GM18507 (cell line): ENCODE measurements at regions not wholly inside any gene's neighbourhood (a gene's known extent, or its start where the extent isn't known, plus 50 kb on each side); places are given as distances from the start of the nearest gene placed in this dataset.
"Not testable (repeated sequence)": the region's sequence is repeated elsewhere in the genome, so short reads cannot be mapped to it uniquely, and the experiment has no call there.

Experiments
- DNase-seq: peaks from one replicate; pipeline ENCODE4 v3.0.0; 2011; ENCODE audit warnings: low read depth; ENCODE audit not compliant: insufficient read length; ENCODE audit errors: extremely low spot score
- FAIRE-seq: peaks from 2 replicates; lab custom pipeline; 2011; peaks lifted over from hg19 to GRCh38; lab: Jason Lieb, UNC

DNA sequence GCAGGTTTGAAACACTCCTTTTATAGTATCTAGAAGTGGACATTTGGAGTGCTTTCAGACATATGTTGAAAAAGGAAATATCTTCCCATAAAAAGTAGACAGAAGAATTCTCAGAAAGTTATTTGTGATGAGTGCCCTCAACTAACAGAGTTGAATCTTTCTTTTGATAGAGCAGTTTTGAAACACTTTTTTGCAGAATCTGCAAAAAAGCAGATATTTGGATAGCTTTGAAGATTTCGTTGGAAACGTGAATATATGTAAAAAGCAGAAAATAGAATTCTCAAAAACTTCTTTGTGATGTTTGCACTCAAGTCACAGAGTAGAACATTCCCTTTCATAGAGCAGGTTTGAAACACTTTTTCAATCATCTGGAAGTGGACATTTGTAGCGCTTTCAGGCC, 676.4 kb upstream of the ZNF337 start:
- DNase-seq, FAIRE-seq: not testable (repeated sequence)

DNA sequence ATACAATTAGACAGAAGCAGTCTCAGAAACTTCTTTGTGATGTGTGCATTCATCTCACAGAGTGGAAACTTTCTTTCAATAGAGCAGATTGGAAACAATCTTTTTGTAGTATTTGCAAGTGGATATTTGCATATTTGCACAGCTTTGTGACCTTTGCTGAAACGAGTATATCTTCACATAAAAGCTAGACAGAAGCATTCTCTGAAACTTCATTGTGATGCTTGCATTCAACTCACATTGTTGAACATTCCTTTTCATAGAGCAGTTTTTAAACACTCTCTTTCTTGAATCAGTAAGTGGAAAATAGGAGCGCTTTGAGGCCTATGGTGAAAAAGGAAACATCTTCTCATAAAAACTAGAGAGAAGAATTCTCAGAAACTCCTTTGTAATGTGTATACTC, 657.9 kb upstream of the ZNF337 start:
- FAIRE-seq = no peak

DNA sequence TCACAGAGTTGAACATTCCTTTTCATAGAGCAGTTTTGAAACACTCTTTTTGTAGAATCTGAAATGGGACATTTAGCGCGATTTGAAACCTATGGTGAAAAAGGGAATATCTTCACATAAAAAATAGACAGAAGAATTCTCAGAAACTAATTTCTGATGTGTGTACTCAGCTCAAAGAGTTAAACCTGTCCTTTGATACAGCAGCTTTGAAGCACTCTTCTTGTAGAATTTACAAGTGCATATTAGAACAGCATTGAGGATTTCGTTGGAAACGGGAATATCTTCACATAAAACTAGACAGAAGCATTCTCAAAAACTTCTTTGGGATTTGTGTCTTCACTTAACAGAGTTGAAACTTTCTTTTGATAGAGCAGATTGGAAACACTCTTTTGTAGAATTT, 650.7 kb upstream of the ZNF337 start:
- FAIRE-seq (no peak), DNase-seq (no peak)

More for the DNA sequence above, 657.9 kb upstream of the ZNF337 start:
- no peak for DNase-seq

DNA sequence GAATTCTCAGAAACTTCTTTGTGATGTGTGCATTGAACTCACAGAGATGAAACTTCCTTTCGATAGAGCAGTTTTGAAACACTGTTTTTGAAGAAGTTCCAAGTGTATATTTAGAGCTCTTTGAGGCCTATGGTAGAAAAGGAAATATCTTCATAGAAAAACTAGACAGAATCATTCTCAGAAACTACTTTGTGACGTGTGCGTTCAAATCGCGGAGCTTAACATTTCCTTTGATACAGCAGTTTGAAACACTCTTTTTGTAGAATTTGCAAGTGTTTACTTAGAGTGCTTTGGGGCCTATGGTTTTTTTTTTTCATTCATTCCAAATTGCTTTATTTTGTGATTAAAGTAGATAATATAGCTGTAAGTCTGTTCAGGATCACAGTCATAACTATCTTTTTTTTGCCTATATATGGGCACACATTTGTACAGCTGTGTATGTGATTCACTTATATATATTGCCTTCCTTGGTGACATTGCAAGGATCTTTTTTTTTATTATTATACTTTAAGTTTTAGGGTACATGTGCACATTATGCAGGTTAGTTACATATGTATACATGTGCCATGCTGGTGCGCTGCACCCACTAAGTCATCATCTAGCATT, 643.9 kb upstream of the ZNF337 start:
- DNase-seq = not testable (repeated sequence)

DNA sequence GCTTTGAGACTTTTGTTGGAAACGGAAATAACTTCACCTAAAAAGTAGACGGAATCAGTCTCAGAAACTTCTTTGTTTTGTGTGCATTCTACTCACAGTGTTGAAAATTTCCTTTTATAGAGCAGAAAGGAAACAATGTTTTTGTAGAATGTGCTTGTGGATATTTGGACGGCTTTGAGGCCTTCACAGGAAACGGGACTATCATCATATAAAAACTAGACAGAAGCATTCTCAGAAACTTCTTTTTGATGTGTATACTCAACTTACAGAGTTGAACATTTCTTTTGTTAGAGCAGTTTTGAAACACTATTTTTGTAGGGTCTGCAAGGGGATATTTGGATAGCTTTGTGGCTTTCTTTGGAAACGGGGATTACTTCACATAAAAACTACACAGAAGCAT, 627.5 kb upstream of the ZNF337 start:
- no peak for DNase-seq
- no peak for FAIRE-seq

More for the DNA sequence above, 643.9 kb upstream of the ZNF337 start:
- FAIRE-seq = not testable (repeated sequence)

DNA sequence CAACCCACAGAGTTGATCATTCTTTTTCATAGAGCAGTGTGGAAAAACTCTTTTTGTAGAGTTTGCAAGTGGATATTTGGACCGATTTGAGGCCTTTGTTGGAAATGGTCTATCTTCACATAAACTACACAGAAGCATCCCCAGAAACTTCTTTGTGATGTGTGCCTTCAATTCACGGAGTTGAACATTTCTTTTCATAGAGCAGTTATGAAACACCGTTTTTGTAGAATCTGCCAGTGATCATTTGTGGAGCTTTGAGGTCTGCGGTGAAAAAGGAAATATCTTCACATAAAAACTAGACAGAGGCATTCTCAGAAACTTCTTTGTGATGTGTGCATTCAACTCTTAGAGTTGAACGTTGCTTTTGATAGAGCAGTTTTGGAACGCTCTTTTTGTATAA, 618.4 kb upstream of the ZNF337 start:
- DNase-seq (no peak), FAIRE-seq (no peak)

DNA sequence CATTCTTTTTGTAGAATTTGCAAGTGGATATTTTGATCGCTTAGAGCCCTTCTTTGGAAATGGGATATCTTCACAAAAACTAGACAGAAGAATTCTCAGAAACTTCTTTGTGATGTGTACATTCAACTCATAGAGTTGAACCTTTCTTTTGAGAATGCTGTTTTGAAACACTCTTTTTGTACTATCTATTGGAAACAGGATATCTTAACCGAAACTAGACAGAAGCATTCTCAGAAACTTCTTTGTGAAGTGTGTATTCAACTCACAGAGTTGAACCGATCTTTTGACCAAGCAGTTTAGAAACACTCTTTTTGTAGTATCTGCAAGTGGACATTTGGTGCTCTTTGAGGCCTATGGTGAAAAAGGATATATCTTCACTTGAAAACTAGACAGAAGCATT, 613.1 kb upstream of the ZNF337 start:
- FAIRE-seq, DNase-seq: not testable (repeated sequence)

DNA sequence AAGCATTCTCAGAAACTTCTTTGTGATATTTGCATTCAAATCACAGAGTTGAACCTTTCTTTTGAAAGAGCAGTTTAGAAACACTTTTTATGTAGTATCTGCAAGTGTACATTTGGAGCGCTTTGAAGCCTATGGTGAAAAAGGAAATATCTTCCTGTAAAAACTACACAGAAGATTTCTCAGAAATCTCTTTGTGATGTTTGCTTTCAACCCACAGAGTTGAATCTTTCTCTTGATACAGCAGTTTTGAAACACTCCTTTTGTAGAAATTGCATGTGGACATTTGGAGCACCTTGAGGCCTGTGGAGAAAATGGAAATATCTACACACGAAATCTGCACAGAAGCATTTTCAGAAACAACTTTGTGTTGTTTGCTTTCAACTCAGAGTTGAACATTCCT, 612.3 kb upstream of the ZNF337 start:
- no peak for FAIRE-seq
- no peak for DNase-seq

DNA sequence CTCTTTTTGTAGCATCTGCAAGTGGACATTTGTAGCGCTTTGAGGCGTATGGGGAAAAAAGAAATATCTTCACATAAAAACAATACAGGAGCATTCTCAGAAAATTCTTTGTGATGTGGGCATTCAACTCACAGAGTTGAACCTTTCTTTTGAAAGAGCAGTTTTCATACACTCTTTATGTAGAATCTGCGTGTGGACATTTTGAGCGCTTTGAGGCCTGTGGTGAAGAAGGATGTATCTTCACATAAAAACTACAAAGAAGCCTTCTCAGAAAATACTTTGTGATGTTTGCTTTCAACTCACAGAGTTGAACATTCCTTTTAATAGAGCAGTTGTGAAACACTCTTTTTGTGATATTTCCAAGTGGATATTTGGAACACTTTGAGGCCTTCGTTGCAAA, 598.4 kb upstream of the ZNF337 start:
- no peak for DNase-seq
- no peak for FAIRE-seq

DNA sequence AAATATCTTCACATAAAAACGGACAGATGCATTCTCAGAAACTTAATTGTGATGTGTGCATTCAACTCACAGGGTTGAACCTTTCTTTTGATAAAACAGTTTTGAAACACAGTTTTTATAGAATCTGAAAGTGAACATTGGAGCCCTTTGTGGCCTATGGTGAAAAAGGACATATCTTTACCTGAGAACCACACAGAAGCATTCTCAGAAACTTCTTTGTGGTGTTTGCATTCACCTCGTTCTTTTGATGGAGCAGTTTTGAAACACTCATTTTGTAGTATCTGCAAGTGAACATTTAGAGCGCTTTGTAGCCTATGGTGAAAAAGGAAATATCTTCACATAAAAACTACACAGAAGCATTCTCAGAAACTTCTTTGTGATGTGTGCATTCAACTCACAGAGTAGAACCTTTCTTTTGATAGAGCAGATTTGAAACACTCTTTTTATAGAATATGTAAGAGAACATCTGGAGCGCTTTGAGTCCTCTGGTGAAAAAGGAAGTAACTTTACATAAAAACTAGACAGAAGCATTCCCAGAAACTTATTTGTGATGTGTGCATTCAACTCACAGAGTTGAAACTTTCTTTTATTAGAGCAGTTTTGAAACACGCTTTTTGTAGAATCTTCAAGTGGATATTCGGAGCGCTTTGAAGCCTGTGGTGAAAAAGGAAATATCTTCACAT, 591.9 kb upstream of the ZNF337 start:
- FAIRE-seq, DNase-seq: not testable (repeated sequence)

DNA sequence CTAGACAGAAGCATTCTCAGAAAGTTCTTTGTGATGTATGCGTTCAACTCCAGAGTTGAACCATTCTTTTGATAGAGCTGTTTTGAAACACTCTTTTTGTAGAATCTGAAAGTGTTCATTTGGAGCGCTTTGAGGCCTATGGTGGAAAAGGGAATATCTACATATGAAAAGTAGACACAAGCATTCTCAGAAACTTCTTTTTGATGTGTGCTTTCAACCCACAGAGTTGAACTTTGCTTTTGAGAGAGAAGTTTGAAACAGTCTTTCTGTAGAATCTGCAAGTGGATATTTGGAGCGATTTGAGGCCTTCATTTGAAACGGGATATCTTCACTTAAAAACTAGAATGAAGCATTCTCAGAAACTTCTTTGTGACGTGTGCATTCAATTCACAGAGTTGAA, 582.6 kb upstream of the ZNF337 start:
- FAIRE-seq = no peak
- DNase-seq = no peak

DNA sequence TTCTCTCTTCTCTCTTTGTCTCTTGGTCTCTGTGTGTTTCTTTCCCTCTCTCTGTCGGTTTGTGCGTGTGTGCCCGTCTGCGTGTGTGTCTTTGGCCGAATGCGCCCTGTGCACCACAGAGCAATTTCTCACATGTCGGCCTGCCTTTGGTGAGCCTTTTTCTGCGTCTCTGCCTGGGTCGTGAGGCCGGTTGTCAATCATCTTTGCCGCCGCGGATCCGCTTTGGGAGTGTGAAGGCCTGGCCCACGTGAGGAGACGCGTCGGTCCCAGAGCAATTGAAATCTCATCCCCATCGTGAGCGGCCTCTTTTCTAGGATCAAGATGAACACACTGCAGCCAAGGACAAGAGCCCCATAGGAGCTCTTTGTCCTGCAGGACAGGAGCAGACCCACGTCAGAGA, 580.7 kb upstream of the ZNF337 start:
- no peak for FAIRE-seq
- DNase-seq = no peak

DNA sequence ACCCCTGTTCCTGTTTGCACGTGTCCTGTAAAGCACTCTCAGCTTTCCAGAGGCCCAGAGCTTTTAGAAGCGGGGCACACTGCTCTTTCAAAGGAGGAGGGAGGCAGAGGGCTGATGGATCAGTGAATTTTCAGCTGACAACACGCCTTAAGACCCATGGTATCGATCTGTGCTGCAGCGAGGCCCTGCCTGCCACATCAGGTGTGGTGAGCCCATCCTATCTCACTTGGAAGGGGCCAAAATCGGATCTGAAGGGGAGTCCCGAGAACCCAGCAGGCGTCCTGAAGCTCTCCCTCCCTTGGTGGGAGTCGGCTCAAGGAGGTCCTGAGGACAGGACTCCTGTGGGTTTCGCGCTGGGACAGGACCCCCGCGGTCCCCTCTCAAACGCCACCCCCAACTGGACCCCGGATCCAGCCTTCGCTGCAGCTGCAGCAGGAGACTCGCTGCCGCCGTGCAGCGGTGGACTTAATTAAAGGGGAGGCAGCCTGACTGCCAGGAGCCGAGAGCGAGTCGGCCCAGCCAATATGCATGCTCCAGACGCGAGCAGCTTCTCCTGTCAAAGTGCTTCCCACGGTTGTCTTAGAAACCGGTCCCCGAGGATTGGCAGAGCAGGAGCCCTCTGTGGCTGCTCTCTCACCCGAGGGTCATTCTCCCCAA, 580.0 kb upstream of the ZNF337 start:
- DNase-seq = no peak
- no peak for FAIRE-seq

DNA sequence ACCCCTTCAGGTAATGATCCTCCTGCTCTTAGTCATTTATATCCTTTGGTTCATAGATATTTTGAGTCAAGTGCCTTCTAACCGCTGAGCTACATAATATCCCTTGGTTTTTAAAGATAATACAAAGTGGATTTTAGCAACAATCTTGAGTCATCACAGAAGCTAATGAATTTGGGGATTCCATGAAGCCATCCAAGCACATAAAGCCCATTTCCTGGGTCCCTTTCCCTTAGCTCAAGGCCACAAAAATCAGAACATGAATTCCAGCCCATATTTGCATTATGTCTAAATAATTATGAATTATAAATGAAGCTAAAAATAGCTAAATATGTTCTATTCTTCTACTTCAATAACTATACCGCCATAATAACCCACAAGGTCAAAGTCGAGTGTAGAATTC, 572.1 kb upstream of the ZNF337 start:
- FAIRE-seq, DNase-seq: not testable (repeated sequence)

DNA sequence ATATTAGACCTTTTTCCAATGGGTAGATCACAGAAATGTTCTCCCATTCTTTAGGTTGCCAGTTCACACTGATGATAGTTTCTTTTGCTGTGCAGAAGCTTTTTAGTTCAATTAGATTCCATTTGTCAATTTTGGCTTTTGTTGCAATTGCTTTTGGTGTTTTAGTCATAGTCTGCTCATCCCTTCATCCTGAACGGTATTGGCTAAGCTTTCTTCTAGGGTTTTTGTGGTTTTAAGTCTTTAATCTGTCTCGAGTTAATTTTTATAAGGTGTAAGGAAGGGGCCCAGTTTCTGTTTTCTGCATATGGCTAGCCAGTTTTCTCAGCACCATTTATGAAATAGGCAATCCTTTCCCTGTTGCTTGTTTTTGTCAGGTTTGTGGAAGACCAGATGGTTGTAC, 564.3 kb upstream of the ZNF337 start:
- not testable (repeated sequence) for FAIRE-seq, DNase-seq

DNA sequence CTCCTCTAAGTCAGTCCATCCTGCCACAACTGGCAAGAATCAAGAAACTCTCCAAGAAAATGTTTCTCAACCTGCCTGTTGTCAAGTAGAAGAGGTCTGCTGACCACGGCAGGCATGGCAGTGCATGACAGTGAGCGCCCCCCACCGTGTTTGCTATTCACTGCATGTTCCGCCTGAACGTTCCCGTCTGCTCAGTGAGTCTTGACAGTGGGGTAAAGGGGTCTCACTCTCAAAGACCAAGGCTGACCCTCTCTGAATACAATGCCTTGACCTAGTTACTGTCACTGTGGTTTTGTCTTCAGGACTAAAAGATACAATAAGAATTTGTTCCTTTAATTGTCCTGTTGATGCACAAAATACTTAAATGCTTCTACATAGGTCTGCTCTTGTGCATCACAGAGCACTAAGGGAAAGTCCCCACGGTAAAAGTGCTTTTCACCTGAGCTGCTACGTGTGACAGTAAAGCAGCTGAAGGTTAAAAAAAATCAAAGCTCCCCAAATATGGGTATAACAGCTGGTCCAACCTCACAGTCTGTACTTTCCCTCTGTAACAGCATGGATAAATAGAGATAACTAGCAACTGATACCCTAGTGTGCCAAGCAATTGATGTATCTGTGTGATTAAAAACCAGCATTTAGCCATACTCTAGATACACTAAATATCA, 555.8 kb upstream of the ZNF337 start:
- DNase-seq, FAIRE-seq: not testable (repeated sequence)

DNA sequence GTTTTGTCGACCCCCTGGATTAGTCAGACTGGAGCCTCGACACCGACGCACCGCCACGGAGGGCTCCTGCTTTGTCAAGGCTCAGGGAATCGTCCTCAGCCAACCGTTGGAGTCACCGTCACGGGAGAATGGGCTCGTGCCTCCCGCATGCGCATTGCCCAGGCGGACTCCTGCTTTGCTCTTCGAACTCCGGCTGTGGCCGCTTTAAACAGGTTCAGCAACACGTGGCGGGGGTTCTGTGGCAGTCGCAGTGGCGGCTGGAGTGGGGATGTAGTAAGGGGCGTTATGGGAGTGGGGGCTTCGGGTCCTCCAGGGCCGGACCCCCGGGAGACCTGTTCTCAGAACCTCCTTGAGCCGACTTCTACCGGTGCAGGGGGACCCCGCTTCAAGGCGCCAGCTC, 554.7 kb upstream of the ZNF337 start:
- not testable (repeated sequence) for FAIRE-seq, DNase-seq

DNA sequence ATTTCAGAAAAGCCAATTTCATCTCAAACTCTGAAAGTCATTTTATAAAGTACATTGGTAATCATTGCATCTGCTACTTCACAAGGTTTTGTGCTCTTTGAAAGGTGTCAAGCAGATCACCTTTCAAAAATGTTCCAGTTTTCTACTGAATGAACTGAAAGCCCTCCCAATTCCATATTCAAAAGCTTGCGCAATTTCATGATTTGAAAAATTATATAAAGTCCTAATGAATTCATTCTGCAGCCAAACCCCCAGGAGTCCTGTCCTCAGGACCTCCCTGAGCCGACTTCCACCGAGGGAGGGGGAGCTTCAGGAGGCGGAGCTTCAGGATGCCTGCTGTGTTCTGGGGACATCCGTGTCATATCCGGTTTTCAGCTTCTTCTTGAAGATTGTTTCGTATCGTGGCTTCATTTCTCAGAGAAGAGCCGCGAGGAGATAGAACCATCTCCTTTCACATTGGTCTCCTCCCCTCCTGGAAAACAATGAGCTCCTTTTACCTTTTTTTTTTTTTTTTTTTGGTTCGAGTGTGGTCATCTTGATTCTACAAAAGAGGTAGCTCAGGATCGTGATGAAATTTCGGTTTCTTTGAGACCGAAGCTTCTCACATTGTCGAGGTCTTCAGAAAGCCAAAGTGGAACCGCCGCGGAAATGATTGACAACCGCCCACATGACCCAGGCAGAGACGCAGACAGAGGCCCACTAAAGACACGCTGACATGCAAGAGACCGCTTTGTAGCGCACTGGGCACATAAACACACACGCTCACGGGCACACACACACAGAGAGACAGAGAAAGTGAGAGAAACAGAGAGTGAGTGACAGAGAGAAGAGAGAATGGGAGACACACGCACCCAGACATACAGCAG, 553.8 kb upstream of the ZNF337 start:
- FAIRE-seq = not testable (repeated sequence)

DNA sequence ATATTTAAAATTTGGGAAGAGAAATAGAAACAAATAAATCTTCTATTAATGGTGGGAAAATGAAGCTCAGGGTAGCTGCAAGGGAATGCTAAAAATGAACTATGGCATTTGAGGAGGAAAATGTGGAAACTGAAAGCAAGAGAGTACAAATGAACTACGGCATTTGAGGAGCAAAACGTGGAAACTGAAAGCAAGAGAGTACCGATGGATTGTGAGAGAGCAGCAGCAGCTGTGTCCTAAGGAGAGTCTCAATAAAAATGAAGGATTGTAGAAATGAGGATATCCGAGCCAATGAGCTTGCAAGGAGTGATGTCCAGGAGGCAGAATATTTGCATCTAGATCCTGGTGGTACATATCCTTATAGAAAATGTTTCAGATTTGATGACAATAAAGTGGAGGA, 547.1 kb upstream of the ZNF337 start:
- FAIRE-seq (no peak), DNase-seq (no peak)

More for the DNA sequence above, 553.8 kb upstream of the ZNF337 start:
- not testable (repeated sequence) for DNase-seq
